Prostate gland (tissue), 2 donors: ENCODE measurements at regions not wholly inside any gene's neighbourhood (a gene's known extent, or its start where the extent isn't known, plus 50 kb on each side); places are given as distances from the start of the nearest gene placed in this dataset.

ENCODE experiments used
- CTCF ChIP-seq, 4 experiments: fragments of 200-600 bp in 2 of 4; fragments of 450-650 bp in 2 of 4; sonication (generic) in 2 of 4; IDR thresholded peaks; 1 replicate in 3 of 4; 2 replicates in 1 of 4; pipeline ENCODE4 v1.5.1; 2016 to 2019; ENCODE audit warnings: antibody characterized with exemption in 4 of 4, mild to moderate bottlenecking in 2 of 4, moderate library complexity in 2 of 4
- POLR2AphosphoS5 ChIP-seq: sonication (generic); formaldehyde crosslinking; IDR thresholded peaks from one replicate; pipeline ENCODE4 v1.6.1; 2017; ENCODE audit warnings: antibody characterized with exemption

- TF ChIP-seq CTCF (IDR thresholded peaks at IDR 0.05): no peak
- no peak for TF ChIP-seq POLR2AphosphoS5
Observed at GRCh38 chr11:64500176-64501013, 55.3 kb upstream of the SLC22A11 start.
